SK-N-SH (cell line): ENCODE measurements at regions not wholly inside any gene's neighbourhood (a gene's known extent, or its start where the extent isn't known, plus 50 kb on each side); places are given as distances from the start of the nearest gene placed in this dataset.

ENCODE experiments used
- CTCF ChIA-PET: fragments of 300-600, 350-600 bp; formaldehyde crosslinking; extraction: SDS; loops from one replicate; lab custom pipeline; 2021; lab: Yijun Ruan, JAX
- POLR2A ChIA-PET: fragments of 350-600 bp; sonication (Branson Sonifier 250); formaldehyde crosslinking; extraction: SDS; loops from one replicate; lab custom pipeline; 2020; ENCODE audit warnings: antibody characterized with exemption, inconsistent platforms; lab: Yijun Ruan, JAX
- DNase-seq: peaks from one replicate; pipeline ENCODE4 v3.0.0; 2012
- H2AFZ ChIP-seq: fragments of 200-600 bp; sonication (generic); 2 replicates; pipeline ENCODE4 v1.8.1; 2016; ENCODE audit warnings: antibody characterized with exemption, mild to moderate bottlenecking, low read depth
- H3F3A ChIP-seq: fragments of 200-600 bp; sonication (generic); replicated peaks from 2 replicates; pipeline ENCODE3; 2016; ENCODE audit warnings: antibody characterized with exemption, mild to moderate bottlenecking; ENCODE audit not compliant: insufficient read depth
- H3K27ac ChIP-seq, 2 experiments: fragments of 200-500 bp in 1 of 2; fragments of 200-600 bp in 1 of 2; sonication (Bioruptor generic) in 1 of 2; sonication (generic), shearing (Covaris generic) in 1 of 2; 2 replicates each; pipeline versions ENCODE4 v1.5.1 to v1.6.1; 2014 to 2016; ENCODE audit warnings: low read depth in 2 of 2, inconsistent platforms in 1 of 2, low read length in 1 of 2, mild to moderate bottlenecking in 1 of 2, mixed read lengths in 1 of 2
- H3K27me3 ChIP-seq: fragments of 200-600 bp; sonication (generic), shearing (Covaris generic); 2 replicates; pipeline ENCODE4 v1.6.1; 2016; ENCODE audit warnings: mixed run types; ENCODE audit not compliant: insufficient read depth
- H3K36me3 ChIP-seq, 2 experiments: fragments of 200-500 bp in 1 of 2; fragments of 200-600 bp in 1 of 2; sonication (Bioruptor generic) in 1 of 2; sonication (generic) in 1 of 2; replicated peaks in 1 of 2; 2 replicates each; pipeline versions ENCODE3 to v1.5.1; 2014 to 2016; ENCODE audit warnings: low read length in 1 of 2, mild to moderate bottlenecking in 1 of 2; ENCODE audit not compliant: insufficient read depth in 2 of 2, control insufficient read depth in 1 of 2
- H3K4me1 ChIP-seq, 2 experiments: fragments of 200-500 bp in 1 of 2; fragments of 200-600 bp in 1 of 2; sonication (Bioruptor generic) in 1 of 2; sonication (generic), shearing (Covaris generic) in 1 of 2; 2 replicates each; pipeline versions ENCODE4 v1.5.1 to v1.6.1; 2014 to 2016; ENCODE audit warnings: low read depth in 1 of 2, low read length in 1 of 2, mixed run types in 1 of 2; ENCODE audit not compliant: insufficient read depth in 2 of 2, control insufficient read depth in 1 of 2
- H3K4me2 ChIP-seq: fragments of 200-600 bp; sonication (generic), shearing (Covaris generic); 2 replicates; pipeline ENCODE4 v1.6.1; 2017; ENCODE audit warnings: mixed run types
- H3K4me3 ChIP-seq, 2 experiments: fragments of 200-500 bp in 1 of 2; fragments of 200-600 bp in 1 of 2; sonication (Bioruptor generic) in 1 of 2; sonication (generic), shearing (Covaris generic) in 1 of 2; 2 replicates each; pipeline versions ENCODE4 v1.5.1 to v1.8.1; 2014 to 2016; ENCODE audit warnings: low read depth in 2 of 2, inconsistent platforms in 1 of 2, low read length in 1 of 2, mild to moderate bottlenecking in 1 of 2, mixed read lengths in 1 of 2, moderate library complexity in 1 of 2
- H3K79me2 ChIP-seq: fragments of 200-600 bp; sonication (generic); 2 replicates; pipeline ENCODE4 v1.8.1; 2017; ENCODE audit warnings: mild to moderate bottlenecking; ENCODE audit not compliant: insufficient read depth
- H3K9ac ChIP-seq: fragments of 200-600 bp; sonication (generic); 2 replicates; pipeline ENCODE4 v1.6.1; 2017; ENCODE audit warnings: mixed run types
- H3K9me2 ChIP-seq: fragments of 200-600 bp; sonication (generic); 2 replicates; pipeline ENCODE4 v1.6.1; 2017; ENCODE audit warnings: mixed run types
- H3K9me3 ChIP-seq: fragments of 200-600 bp; sonication (generic); 2 replicates; pipeline ENCODE4 v1.6.1; 2017; ENCODE audit warnings: mixed run types, mild to moderate bottlenecking, moderate library complexity
- H4K20me1 ChIP-seq: fragments of 200-600 bp; sonication (generic); 2 replicates; pipeline ENCODE4 v1.6.1; 2017; ENCODE audit warnings: mild to moderate bottlenecking, mixed run types; ENCODE audit not compliant: insufficient read depth
- MEF2A ChIP-seq: IDR thresholded peaks from 2 replicates; pipeline ENCODE4 v1.4.0; 2012; ENCODE audit warnings: low read depth, borderline replicate concordance
- POLR2AphosphoS5 ChIP-seq: IDR thresholded peaks from 2 replicates; pipeline ENCODE4 v1.6.1; 2012; ENCODE audit warnings: low read depth, low read length
- RAD21 ChIP-seq: IDR thresholded peaks from 2 replicates; pipeline ENCODE4 v1.6.1; 2012; ENCODE audit warnings: mild to moderate bottlenecking, low read length
- RFX5 ChIP-seq: IDR thresholded peaks from 2 replicates; pipeline ENCODE4 v1.6.1; 2012; ENCODE audit warnings: mild to moderate bottlenecking, improper control_type of control experiment, low read length
- SIN3A ChIP-seq: IDR thresholded peaks from 2 replicates; pipeline ENCODE4 v1.6.1; 2012; ENCODE audit warnings: low read depth, mild to moderate bottlenecking, low read length, moderate library complexity, borderline replicate concordance
- TAF1 ChIP-seq: IDR thresholded peaks from 2 replicates; pipeline ENCODE4 v1.6.1; 2012; ENCODE audit warnings: low read depth, mild to moderate bottlenecking, low read length, moderate library complexity, borderline replicate concordance
- TEAD4 ChIP-seq: IDR thresholded peaks from 2 replicates; pipeline ENCODE4 v1.4.0; 2012; ENCODE audit warnings: mild to moderate bottlenecking, borderline replicate concordance; ENCODE audit not compliant: insufficient read depth
- YY1 ChIP-seq: IDR thresholded peaks from 2 replicates; pipeline ENCODE4 v1.4.0; 2012; ENCODE audit warnings: low read depth, mild to moderate bottlenecking
- whole genome bisulfite sequencing: methylation state at CpG from one replicate; pipeline ENCODE4 v1.1.6; 2017; ENCODE audit warnings: low lambda C conversion rate; 5-methylcytosine and 5-hydroxymethylcytosine counted together
- TF ChIP-seq, protein P1 (sequence below): fragments of 150-350 bp; IDR thresholded peaks from 2 replicates; pipeline ENCODE4 v1.6.1; 2016; ENCODE audit warnings: mild to moderate bottlenecking, low read depth, low read length
- TF ChIP-seq, protein P2 (sequence below): fragments of 200-600 bp; sonication (generic); IDR thresholded peaks from 2 replicates; pipeline ENCODE4 v1.6.1; 2017; ENCODE audit warnings: antibody characterized with exemption, mild to moderate bottlenecking, moderate library complexity

DNA sequence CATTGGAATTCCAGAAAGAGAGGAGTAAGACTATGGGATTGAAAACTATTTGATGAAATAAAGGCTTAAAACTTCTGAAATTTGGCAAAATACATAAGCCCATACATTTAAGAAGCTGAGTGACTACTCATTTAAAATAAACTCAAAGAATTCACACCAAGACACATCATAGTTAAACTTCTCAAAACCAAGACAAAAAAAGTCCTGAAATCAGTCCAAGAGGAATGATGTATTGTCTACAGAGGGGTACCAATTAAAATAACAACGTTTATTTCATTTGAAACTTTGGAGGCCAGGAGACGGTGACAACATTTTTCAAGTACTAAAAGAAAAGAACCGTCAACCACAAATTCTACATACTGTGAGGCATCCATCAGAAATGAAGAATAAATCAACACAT, 841.4 kb upstream of the MAP3K7 start (continued):
- TF ChIP-seq, protein P1, sequence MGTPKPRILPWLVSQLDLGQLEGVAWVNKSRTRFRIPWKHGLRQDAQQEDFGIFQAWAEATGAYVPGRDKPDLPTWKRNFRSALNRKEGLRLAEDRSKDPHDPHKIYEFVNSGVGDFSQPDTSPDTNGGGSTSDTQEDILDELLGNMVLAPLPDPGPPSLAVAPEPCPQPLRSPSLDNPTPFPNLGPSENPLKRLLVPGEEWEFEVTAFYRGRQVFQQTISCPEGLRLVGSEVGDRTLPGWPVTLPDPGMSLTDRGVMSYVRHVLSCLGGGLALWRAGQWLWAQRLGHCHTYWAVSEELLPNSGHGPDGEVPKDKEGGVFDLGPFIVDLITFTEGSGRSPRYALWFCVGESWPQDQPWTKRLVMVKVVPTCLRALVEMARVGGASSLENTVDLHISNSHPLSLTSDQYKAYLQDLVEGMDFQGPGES: no peak
- TF ChIP-seq RFX5: no peak
- TF ChIP-seq MEF2A: no peak
- no peak for TF ChIP-seq RAD21
- TF ChIP-seq, all 33 proteins: peak for 0

DNA sequence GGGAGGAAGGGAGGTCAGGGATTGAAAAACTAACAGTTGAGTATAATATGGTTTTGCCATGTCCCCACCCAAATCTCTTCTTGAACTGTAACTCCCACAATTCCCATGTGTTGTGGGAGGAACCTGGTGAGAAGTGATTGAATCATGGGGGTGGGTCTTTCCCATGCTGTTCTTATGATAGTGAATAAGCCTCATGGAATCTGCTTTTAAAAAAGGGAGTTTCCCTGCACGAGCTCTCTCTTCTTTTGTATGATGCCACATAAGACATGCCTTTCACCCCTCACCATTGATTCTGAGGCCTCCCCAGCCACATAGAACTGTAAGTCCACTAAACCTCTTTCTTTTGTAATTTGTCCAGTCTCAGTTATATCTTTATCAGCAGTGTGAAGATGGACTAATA, 833.4 kb upstream of the MAP3K7 start:
- Histone ChIP-seq H4K20me1 (no peaks in the 10 kb centered on the region), H3K9me2 (no peaks in the 10 kb centered on the region), H3K4me2 (no peak overlapping the region), H3K79me2 (no peaks in the 10 kb centered on the region), H3F3A (no peaks in the 10 kb centered on the region), H3K27ac (no peak overlapping the region), H2AFZ (no peak overlapping the region), H3K9me3 (no peaks in the 10 kb centered on the region), H3K36me3 (no peaks in the 10 kb centered on the region), H3K4me3 (no peak overlapping the region), H3K4me1 (no peaks in the 10 kb centered on the region), H3K27me3 (no peaks in the 10 kb centered on the region), H3K9ac (no peak overlapping the region)
- TF ChIP-seq, protein P2, sequence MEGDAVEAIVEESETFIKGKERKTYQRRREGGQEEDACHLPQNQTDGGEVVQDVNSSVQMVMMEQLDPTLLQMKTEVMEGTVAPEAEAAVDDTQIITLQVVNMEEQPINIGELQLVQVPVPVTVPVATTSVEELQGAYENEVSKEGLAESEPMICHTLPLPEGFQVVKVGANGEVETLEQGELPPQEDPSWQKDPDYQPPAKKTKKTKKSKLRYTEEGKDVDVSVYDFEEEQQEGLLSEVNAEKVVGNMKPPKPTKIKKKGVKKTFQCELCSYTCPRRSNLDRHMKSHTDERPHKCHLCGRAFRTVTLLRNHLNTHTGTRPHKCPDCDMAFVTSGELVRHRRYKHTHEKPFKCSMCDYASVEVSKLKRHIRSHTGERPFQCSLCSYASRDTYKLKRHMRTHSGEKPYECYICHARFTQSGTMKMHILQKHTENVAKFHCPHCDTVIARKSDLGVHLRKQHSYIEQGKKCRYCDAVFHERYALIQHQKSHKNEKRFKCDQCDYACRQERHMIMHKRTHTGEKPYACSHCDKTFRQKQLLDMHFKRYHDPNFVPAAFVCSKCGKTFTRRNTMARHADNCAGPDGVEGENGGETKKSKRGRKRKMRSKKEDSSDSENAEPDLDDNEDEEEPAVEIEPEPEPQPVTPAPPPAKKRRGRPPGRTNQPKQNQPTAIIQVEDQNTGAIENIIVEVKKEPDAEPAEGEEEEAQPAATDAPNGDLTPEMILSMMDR: no peak
- TF ChIP-seq TAF1 (no peak), RFX5 (no peak), POLR2AphosphoS5 (no peak), YY1 (no peak), TEAD4 (no peak)
- WGBS: 6% methylated on average over 1 of the region's 1 CpG
- no peak for DNase-seq
- ChIA-PET CTCF (interaction anchor here (0.6 kb wide), 1 partner anchor 117 kb away, joined by 4 read pairs; no protein-coding TSS in a partner anchor), POLR2A (no interaction called here)

DNA sequence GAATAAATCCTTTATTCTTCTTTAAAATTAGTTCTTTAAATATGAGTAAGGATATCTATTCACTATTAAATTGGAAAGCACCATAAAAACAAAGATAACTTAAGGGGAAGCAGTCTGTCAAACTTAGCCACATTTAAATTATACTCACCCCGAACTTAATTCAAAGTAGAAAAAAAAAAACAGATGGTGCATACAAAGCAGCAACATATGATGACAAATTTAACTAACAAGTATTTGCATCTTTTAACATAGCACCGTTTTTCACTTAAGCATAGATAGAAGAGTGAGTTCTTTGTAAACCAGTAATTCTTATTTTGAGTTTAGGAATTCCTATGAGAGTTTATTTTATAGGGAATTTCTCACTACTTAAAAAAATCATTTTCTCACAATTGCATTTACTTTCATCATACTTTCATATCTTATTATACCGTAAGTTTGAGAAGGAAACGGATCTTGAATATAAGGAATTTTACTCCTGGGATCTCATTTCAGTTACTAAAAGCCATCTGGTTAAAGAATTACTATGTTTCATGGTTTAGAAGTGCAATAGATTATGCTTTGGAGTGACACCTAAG, 828.2 kb upstream of the MAP3K7 start:
- H3K9ac ChIP-seq: no peak overlapping the region
- H2AFZ ChIP-seq: no peak overlapping the region
- no peaks in the 10 kb centered on the region for H4K20me1 ChIP-seq
- no peak overlapping the region for H3K4me3 ChIP-seq
- DNase-seq: no peak
- no peaks in the 10 kb centered on the region for H3K9me3 ChIP-seq
- no peaks in the 10 kb centered on the region for H3K36me3 ChIP-seq
- TF ChIP-seq MEF2A (no peak), YY1 (no peak), SIN3A (no peak), RAD21 (no peak), POLR2AphosphoS5 (no peak)
- TF ChIP-seq, all 33 proteins: peak for 0
- H3K4me2 ChIP-seq: no peak overlapping the region
- no peaks in the 10 kb centered on the region for H3F3A ChIP-seq
- no peaks in the 10 kb centered on the region for H3K4me1 ChIP-seq
- H3K27ac ChIP-seq: no peak overlapping the region
- no peaks in the 10 kb centered on the region for H3K9me2 ChIP-seq
- CTCF ChIA-PET: no interaction called here
- no peaks in the 10 kb centered on the region for H3K79me2 ChIP-seq
- WGBS: 1% methylated on average over 4 of the region's 4 CpGs
- H3K27me3 ChIP-seq: no peaks in the 10 kb centered on the region
- POLR2A ChIA-PET: no interaction called here
